Adrenal gland (tissue), 5 donors: ENCODE measurements at regions not wholly inside any gene's neighbourhood (a gene's known extent, or its start where the extent isn't known, plus 50 kb on each side); places are given as distances from the start of the nearest gene placed in this dataset.

Experiments
- CTCF ChIP-seq, 6 experiments: fragments of 450-650 bp in 4 of 6; fragments of 200-600 bp in 2 of 6; sonication (generic) in 1 of 6; IDR thresholded peaks; 1 replicate in 5 of 6; 2 replicates in 1 of 6; pipeline versions ENCODE4 v1.5.1 to v1.8.0; 2016 to 2021; ENCODE audit warnings: antibody characterized with exemption in 6 of 6, mild to moderate bottlenecking in 2 of 6, moderate library complexity in 1 of 6
- POLR2A ChIP-seq, 2 donors: fragments of 450-650 bp; IDR thresholded peaks; one replicate each; pipeline ENCODE4 v1.6.1; 2017; ENCODE audit warnings: antibody characterized with exemption in 2 of 2, mild to moderate bottlenecking in 2 of 2, moderate library complexity in 1 of 2
- donor health status: DM: no; HTN: no; CAD: no.

- TF ChIP-seq CTCF (IDR thresholded peaks at IDR 0.05) (no peak), POLR2A (IDR thresholded peaks at IDR 0.05) (no peak)
These were observed 942.6 kb downstream of the SUCLG1 start for GRCh38 chr2:83516503-83516902.
